ENCODE measurements at regions not wholly inside any gene's neighbourhood (a gene's known extent, or its start where the extent isn't known, plus 50 kb on each side); places are given as distances from the start of the nearest gene placed in this dataset.

GRCh38 chr10:111532139-111532538 lies 455.3 kb downstream of the ADRA2A start:
- Histone ChIP-seq H3K4me3 (no peak overlapping the region), H3K27ac (no peak overlapping the region), H3K36me3 (no peaks in the 10 kb centered on the region), H3K9me3 (ENCODE audit: low read depth) (no peaks in the 10 kb centered on the region), H3K27me3 (no peaks in the 10 kb centered on the region), H3K4me1 (ENCODE audit: low read depth) (no peaks in the 10 kb centered on the region)
- TF ChIP-seq CTCF (IDR thresholded peaks at IDR 0.05; ENCODE audit: low read depth, low read length), result no peak
- no peak for DNase-seq (ENCODE audit: low read depth in 1 of 2, low spot score in 1 of 2)

- Histone ChIP-seq H3K9me3 (ENCODE audit: low read depth) (no peaks in the 10 kb centered on the region), H3K27me3 (no peaks in the 10 kb centered on the region), H3K4me3 (no peak overlapping the region), H3K36me3 (no peaks in the 10 kb centered on the region), H3K27ac (no peak overlapping the region), H3K4me1 (ENCODE audit: low read depth) (no peaks in the 10 kb centered on the region)
- no peak for TF ChIP-seq CTCF (IDR thresholded peaks at IDR 0.05; ENCODE audit: low read depth, low read length)
- DNase-seq (ENCODE audit: low read depth in 1 of 2, low spot score in 1 of 2), result no peak
Observed at GRCh38 chr10:111539246-111539645, 462.4 kb downstream of the ADRA2A start.

- no peak overlapping the region for H3K27ac ChIP-seq
- no peaks in the 10 kb centered on the region for H3K27me3 ChIP-seq
- TF ChIP-seq CTCF (IDR thresholded peaks at IDR 0.05; ENCODE audit: low read depth, low read length), result no peak
- H3K4me1 ChIP-seq (ENCODE audit: low read depth), result no peaks in the 10 kb centered on the region
- H3K9me3 ChIP-seq (ENCODE audit: low read depth), result no peaks in the 10 kb centered on the region
- no peaks in the 10 kb centered on the region for H3K36me3 ChIP-seq
- H3K4me3 ChIP-seq, result no peak overlapping the region
- DNase-seq (ENCODE audit: low read depth in 1 of 2, low spot score in 1 of 2), result no peak
Observed at GRCh38 chr10:111543854-111544253, 467.0 kb downstream of the ADRA2A start.

GRCh38 chr10:111545861-111546605 lies 469.2 kb downstream of the ADRA2A start:
- H3K9me3 ChIP-seq (ENCODE audit: low read depth), result no peaks in the 10 kb centered on the region
- no peak overlapping the region for H3K27ac ChIP-seq
- no peak for DNase-seq (ENCODE audit: low read depth in 1 of 2, low spot score in 1 of 2)
- H3K27me3 ChIP-seq, result no peaks in the 10 kb centered on the region
- no peaks in the 10 kb centered on the region for H3K4me1 ChIP-seq (ENCODE audit: low read depth)
- no peak for TF ChIP-seq CTCF (IDR thresholded peaks at IDR 0.05; ENCODE audit: low read depth, low read length)
- H3K36me3 ChIP-seq, result no peaks in the 10 kb centered on the region
- H3K4me3 ChIP-seq, result no peak overlapping the region

GRCh38 chr10:111548084-111548726 lies 471.4 kb downstream of the ADRA2A start:
- Histone ChIP-seq H3K9me3 (ENCODE audit: low read depth) (no peaks in the 10 kb centered on the region), H3K4me3 (no peak overlapping the region), H3K27ac (no peak overlapping the region), H3K4me1 (ENCODE audit: low read depth) (no peaks in the 10 kb centered on the region), H3K27me3 (no peaks in the 10 kb centered on the region), H3K36me3 (no peaks in the 10 kb centered on the region)
- no peak for TF ChIP-seq CTCF (IDR thresholded peaks at IDR 0.05; ENCODE audit: low read depth, low read length)
- no peak for DNase-seq (ENCODE audit: low read depth in 1 of 2, low spot score in 1 of 2)

Measured in cardiac muscle cell (in vitro differentiated cells and primary cell).